Activated CD8-positive, alpha-beta T cell treated with anti-CD3 and anti-CD28 coated beads for 36 hours (primary cell): ENCODE measurements at regions not wholly inside any gene's neighbourhood (a gene's known extent, or its start where the extent isn't known, plus 50 kb on each side); places are given as distances from the start of the nearest gene placed in this dataset.

Experiments used
- ATAC-seq: fragments of 200-7000 bp; cut with Tn5 transposase; one replicate; pipeline ENCODE4 v1.10.0; 2021; ENCODE audit warnings: mild to moderate bottlenecking, moderate library complexity
- CTCF ChIA-PET: fragments of 350-600 bp; sonication (Branson Sonifier 250); formaldehyde crosslinking; loops from one replicate; lab custom pipeline; 2021; ENCODE audit warnings: antibody characterized with exemption; lab: Charles Lee
- POLR2A ChIA-PET: fragments of 350-600 bp; sonication (Branson Sonifier 250); formaldehyde crosslinking; loops from one replicate; lab custom pipeline; 2021; ENCODE audit warnings: antibody characterized with exemption; lab: Charles Lee
- DNase-seq: peaks from one replicate; pipeline ENCODE4 v3.0.0-alpha.2; 2020
- H3K27ac Mint-ChIP-seq: one replicate; pipeline ENCODE4 v1.8.0; 2021; ENCODE audit warnings: mild to moderate bottlenecking, mixed read lengths
- H3K27me3 Mint-ChIP-seq: one replicate; pipeline ENCODE4 v1.8.0; 2021; ENCODE audit warnings: mixed read lengths
- H3K36me3 Mint-ChIP-seq: one replicate; pipeline ENCODE4 v1.8.0; 2021; ENCODE audit warnings: low read depth, mixed read lengths
- H3K4me1 Mint-ChIP-seq: one replicate; pipeline ENCODE4 v1.8.0; 2021; ENCODE audit warnings: low read depth, mixed read lengths
- H3K4me3 Mint-ChIP-seq: one replicate; pipeline ENCODE4 v1.8.0; 2021; ENCODE audit warnings: mild to moderate bottlenecking, moderate library complexity, mixed read lengths
- H3K9me3 Mint-ChIP-seq: one replicate; pipeline ENCODE4 v1.8.0; 2021; ENCODE audit warnings: mixed read lengths
- CTCF ChIP-seq: fragments of 200-600 bp; IDR thresholded peaks from one replicate; pipeline ENCODE4 v1.8.0; 2022; ENCODE audit warnings: antibody characterized with exemption, mild to moderate bottlenecking
- intact Hi-C: fragments of 100-400 bp; cut with micrococcal nuclease; formaldehyde crosslinking; loops from one replicate; pipeline ENCODE4 v1.10.0; 2022

- Mint-ChIP-seq H3K27me3 (peaks cover 13% of the 10 kb centered on the region), H3K27ac (no peak overlapping the region), H3K4me1 (no peaks in the 10 kb centered on the region), H3K4me3 (no peak overlapping the region), H3K9me3 (peaks cover 4% of the 10 kb centered on the region), H3K36me3 (no peaks in the 10 kb centered on the region)
- DNase-seq: no peak
- TF ChIP-seq CTCF: no peak
- POLR2A ChIA-PET: no interaction called here
- no peak for ATAC-seq
- intact Hi-C loops: no loop called here
- CTCF ChIA-PET: interaction anchor here (0.9 kb wide), 1 partner anchor 15 kb away, joined by 3 read pairs; no protein-coding TSS in a partner anchor
Observed at GRCh38 chr4:154032914-154033313, 244.0 kb upstream of the SFRP2 start.

- peaks cover 4% of the 10 kb centered on the region for H3K9me3 Mint-ChIP-seq
- no peak overlapping the region for H3K27ac Mint-ChIP-seq
- H3K4me1 Mint-ChIP-seq: no peaks in the 10 kb centered on the region
- DNase-seq (no peak), ATAC-seq (no peak)
- POLR2A ChIA-PET: no interaction called here
- H3K4me3 Mint-ChIP-seq: no peak overlapping the region
- TF ChIP-seq CTCF: no peak
- peaks cover 11% of the 10 kb centered on the region for H3K27me3 Mint-ChIP-seq
- intact Hi-C loops: no loop called here
- CTCF ChIA-PET: no interaction called here
- H3K36me3 Mint-ChIP-seq: no peaks in the 10 kb centered on the region
Observed at GRCh38 chr4:154030746-154031145, 241.9 kb upstream of the SFRP2 start.

GRCh38 chr4:154030152-154030551 is 241.3 kb upstream of the SFRP2 start:
- DNase-seq (no peak), ATAC-seq (no peak)
- no peak overlapping the region for H3K4me3 Mint-ChIP-seq
- no peak for TF ChIP-seq CTCF
- no peaks in the 10 kb centered on the region for H3K4me1 Mint-ChIP-seq
- CTCF ChIA-PET: no interaction called here
- H3K36me3 Mint-ChIP-seq: no peaks in the 10 kb centered on the region
- POLR2A ChIA-PET: no interaction called here
- peaks cover 4% of the 10 kb centered on the region for H3K9me3 Mint-ChIP-seq
- H3K27ac Mint-ChIP-seq: no peak overlapping the region
- peaks cover 13% of the 10 kb centered on the region for H3K27me3 Mint-ChIP-seq
- intact Hi-C loops: no loop called here

- H3K27me3 Mint-ChIP-seq: peaks cover 15% of the 10 kb centered on the region
- no peak for ATAC-seq
- intact Hi-C loops: no loop called here
- no peak for TF ChIP-seq CTCF
- H3K27ac Mint-ChIP-seq: no peak overlapping the region
- peaks cover 4% of the 10 kb centered on the region for H3K9me3 Mint-ChIP-seq
- DNase-seq: no peak
- CTCF ChIA-PET: interaction anchor here (0.9 kb wide), 1 partner anchor 10 kb away, joined by 3 read pairs; no protein-coding TSS in a partner anchor
- no peaks in the 10 kb centered on the region for H3K36me3 Mint-ChIP-seq
- H3K4me3 Mint-ChIP-seq: no peak overlapping the region
- POLR2A ChIA-PET: no interaction called here
- no peaks in the 10 kb centered on the region for H3K4me1 Mint-ChIP-seq
Observed at GRCh38 chr4:154029171-154029570, 240.3 kb upstream of the SFRP2 start.

GRCh38 chr4:154025110-154025509 is 236.2 kb upstream of the SFRP2 start:
- no peak for DNase-seq
- intact Hi-C loops: no loop called here
- peaks cover 10% of the 10 kb centered on the region for H3K27me3 Mint-ChIP-seq
- POLR2A ChIA-PET: no interaction called here
- no peak overlapping the region for H3K4me3 Mint-ChIP-seq
- H3K36me3 Mint-ChIP-seq: no peaks in the 10 kb centered on the region
- CTCF ChIA-PET: interaction anchor here (2.5 kb wide), 1 partner anchor 239 kb away, joined by 11 read pairs; no protein-coding TSS in a partner anchor
- no peaks in the 10 kb centered on the region for H3K9me3 Mint-ChIP-seq
- no peak overlapping the region for H3K27ac Mint-ChIP-seq
- TF ChIP-seq CTCF: no peak
- no peaks in the 10 kb centered on the region for H3K4me1 Mint-ChIP-seq
- no peak for ATAC-seq
